ENCODE measurements at regions not wholly inside any gene's neighbourhood (a gene's known extent, or its start where the extent isn't known, plus 50 kb on each side); places are given as distances from the start of the nearest gene placed in this dataset.
"Not testable (repeated sequence)": the region's sequence is repeated elsewhere in the genome, so short reads cannot be mapped to it uniquely, and the experiment has no call there.

DNA sequence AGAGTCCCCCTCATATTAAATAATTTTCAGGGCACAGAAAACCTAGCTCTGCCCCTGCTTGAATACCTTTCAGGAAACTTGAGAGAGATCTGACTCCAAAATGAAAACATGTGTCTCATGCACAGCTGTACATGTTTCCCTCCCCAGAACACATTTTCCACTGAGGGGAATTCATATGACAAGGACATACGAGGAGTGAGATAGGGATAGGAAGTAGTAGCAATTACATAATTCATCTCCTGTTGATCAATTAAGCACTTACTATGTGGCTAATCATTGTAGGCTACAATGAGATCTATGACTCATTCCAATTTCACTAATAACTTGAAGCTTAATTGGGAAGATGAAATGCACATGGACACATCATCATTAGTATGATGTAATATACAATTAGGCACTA, 302.1 kb downstream of the PCDH11X start:
- H3K36me3 Mint-ChIP-seq; H3K4me3 Mint-ChIP-seq; H3K27ac ChIP-seq (ENCODE audit: low read depth, low read length); H3K9me3 Mint-ChIP-seq; H3K27me3 Mint-ChIP-seq; H3K27ac Mint-ChIP-seq; H3K4me1 Mint-ChIP-seq; H3K9me3 ChIP-seq (ENCODE audit: control insufficient read depth in 1 of 2, low read length in 2 of 2); CTCF ChIA-PET (ENCODE audit: partially characterized antibody); POLR2A ChIA-PET (ENCODE audit: partially characterized antibody); H3K27me3 ChIP-seq (ENCODE audit: insufficient read depth, low read length); intact Hi-C loops (cut with micrococcal nuclease); H3K4me1 ChIP-seq (ENCODE audit: insufficient read depth, low read length); DNase-seq; H3K4me3 ChIP-seq (ENCODE audit: low read length in 2 of 2); H3K36me3 ChIP-seq (ENCODE audit: insufficient read depth, low read length): not testable (repeated sequence)

DNA sequence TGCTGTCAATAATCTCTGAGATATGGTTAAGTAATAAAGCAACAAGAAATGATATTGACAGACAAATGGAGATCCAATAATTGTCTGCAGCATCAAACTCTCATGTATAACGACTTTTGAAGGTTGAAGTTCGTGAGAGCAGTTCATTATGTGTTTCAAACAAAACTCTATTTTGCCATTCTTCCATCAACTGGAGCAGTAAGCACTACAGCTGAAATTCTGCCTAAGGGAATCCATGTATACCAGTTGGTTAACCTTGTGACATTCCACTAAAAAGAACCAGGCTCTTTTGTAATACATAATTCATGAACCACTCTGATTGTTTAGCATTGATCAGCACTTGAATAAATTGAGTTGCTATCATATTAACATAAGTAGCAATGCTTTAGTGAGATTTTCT, 311.6 kb downstream of the PCDH11X start:
- H3K9me3 ChIP-seq (ENCODE audit: control insufficient read depth in 1 of 2, low read length in 2 of 2); H3K4me3 ChIP-seq (ENCODE audit: low read length in 2 of 2); H3K27me3 Mint-ChIP-seq; H3K36me3 Mint-ChIP-seq; intact Hi-C loops (cut with micrococcal nuclease); H3K4me3 Mint-ChIP-seq; H3K9me3 Mint-ChIP-seq; H3K27me3 ChIP-seq (ENCODE audit: insufficient read depth, low read length); CTCF ChIA-PET (ENCODE audit: partially characterized antibody); H3K4me1 Mint-ChIP-seq; H3K27ac ChIP-seq (ENCODE audit: low read depth, low read length); DNase-seq; H3K4me1 ChIP-seq (ENCODE audit: insufficient read depth, low read length); POLR2A ChIA-PET (ENCODE audit: partially characterized antibody); H3K27ac Mint-ChIP-seq; H3K36me3 ChIP-seq (ENCODE audit: insufficient read depth, low read length): not testable (repeated sequence)

- POLR2A ChIA-PET (ENCODE audit: partially characterized antibody); DNase-seq; H3K36me3 Mint-ChIP-seq; H3K27me3 ChIP-seq (ENCODE audit: insufficient read depth, low read length); H3K4me1 Mint-ChIP-seq; intact Hi-C loops (cut with micrococcal nuclease); H3K36me3 ChIP-seq (ENCODE audit: insufficient read depth, low read length); H3K4me3 Mint-ChIP-seq; H3K9me3 ChIP-seq (ENCODE audit: control insufficient read depth in 1 of 2, low read length in 2 of 2); H3K27ac Mint-ChIP-seq; CTCF ChIA-PET (ENCODE audit: partially characterized antibody); H3K9me3 Mint-ChIP-seq; H3K4me3 ChIP-seq (ENCODE audit: low read length in 2 of 2); H3K27me3 Mint-ChIP-seq; H3K4me1 ChIP-seq (ENCODE audit: insufficient read depth, low read length); H3K27ac ChIP-seq (ENCODE audit: low read depth, low read length): not testable (repeated sequence)
Measured at GRCh38 chrX:92098136-92098535, 319.0 kb downstream of the PCDH11X start.

GRCh38 chrX:92100095-92100494, 320.9 kb downstream of the PCDH11X start:
- H3K36me3 Mint-ChIP-seq; DNase-seq; H3K36me3 ChIP-seq (ENCODE audit: insufficient read depth, low read length); intact Hi-C loops (cut with micrococcal nuclease); H3K27ac ChIP-seq (ENCODE audit: low read depth, low read length); H3K27ac Mint-ChIP-seq; CTCF ChIA-PET (ENCODE audit: partially characterized antibody); H3K9me3 ChIP-seq (ENCODE audit: control insufficient read depth in 1 of 2, low read length in 2 of 2); H3K27me3 Mint-ChIP-seq; H3K27me3 ChIP-seq (ENCODE audit: insufficient read depth, low read length); H3K4me1 Mint-ChIP-seq; H3K4me3 Mint-ChIP-seq; H3K4me3 ChIP-seq (ENCODE audit: low read length in 2 of 2); H3K4me1 ChIP-seq (ENCODE audit: insufficient read depth, low read length); H3K9me3 Mint-ChIP-seq; POLR2A ChIA-PET (ENCODE audit: partially characterized antibody): not testable (repeated sequence)

GRCh38 chrX:92105693-92106092, 326.5 kb downstream of the PCDH11X start:
- H3K27me3 Mint-ChIP-seq; H3K36me3 ChIP-seq (ENCODE audit: insufficient read depth, low read length); H3K4me3 ChIP-seq (ENCODE audit: low read length in 2 of 2); CTCF ChIA-PET (ENCODE audit: partially characterized antibody); intact Hi-C loops (cut with micrococcal nuclease); H3K36me3 Mint-ChIP-seq; H3K4me1 ChIP-seq (ENCODE audit: insufficient read depth, low read length); H3K9me3 Mint-ChIP-seq; H3K9me3 ChIP-seq (ENCODE audit: control insufficient read depth in 1 of 2, low read length in 2 of 2); H3K4me3 Mint-ChIP-seq; POLR2A ChIA-PET (ENCODE audit: partially characterized antibody); H3K27ac ChIP-seq (ENCODE audit: low read depth, low read length); H3K4me1 Mint-ChIP-seq; H3K27ac Mint-ChIP-seq; H3K27me3 ChIP-seq (ENCODE audit: insufficient read depth, low read length); DNase-seq: not testable (repeated sequence)

- H3K27ac Mint-ChIP-seq; H3K9me3 ChIP-seq (ENCODE audit: control insufficient read depth in 1 of 2, low read length in 2 of 2); H3K4me3 Mint-ChIP-seq; CTCF ChIA-PET (ENCODE audit: partially characterized antibody); H3K27me3 Mint-ChIP-seq; H3K27me3 ChIP-seq (ENCODE audit: insufficient read depth, low read length); H3K36me3 ChIP-seq (ENCODE audit: insufficient read depth, low read length); H3K9me3 Mint-ChIP-seq; H3K4me3 ChIP-seq (ENCODE audit: low read length in 2 of 2); H3K4me1 Mint-ChIP-seq; H3K36me3 Mint-ChIP-seq; intact Hi-C loops (cut with micrococcal nuclease); DNase-seq; H3K4me1 ChIP-seq (ENCODE audit: insufficient read depth, low read length); H3K27ac ChIP-seq (ENCODE audit: low read depth, low read length); POLR2A ChIA-PET (ENCODE audit: partially characterized antibody): not testable (repeated sequence)
Measured at GRCh38 chrX:92106671-92107070, 327.5 kb downstream of the PCDH11X start.

GRCh38 chrX:92110410-92110911, 331.3 kb downstream of the PCDH11X start:
- H3K36me3 Mint-ChIP-seq; H3K27me3 Mint-ChIP-seq; H3K9me3 ChIP-seq (ENCODE audit: control insufficient read depth in 1 of 2, low read length in 2 of 2); DNase-seq; H3K27ac ChIP-seq (ENCODE audit: low read depth, low read length); POLR2A ChIA-PET (ENCODE audit: partially characterized antibody); H3K4me3 Mint-ChIP-seq; H3K27me3 ChIP-seq (ENCODE audit: insufficient read depth, low read length); H3K27ac Mint-ChIP-seq; CTCF ChIA-PET (ENCODE audit: partially characterized antibody); H3K4me3 ChIP-seq (ENCODE audit: low read length in 2 of 2); H3K9me3 Mint-ChIP-seq; intact Hi-C loops (cut with micrococcal nuclease); H3K36me3 ChIP-seq (ENCODE audit: insufficient read depth, low read length); H3K4me1 ChIP-seq (ENCODE audit: insufficient read depth, low read length); H3K4me1 Mint-ChIP-seq: not testable (repeated sequence)

DNA sequence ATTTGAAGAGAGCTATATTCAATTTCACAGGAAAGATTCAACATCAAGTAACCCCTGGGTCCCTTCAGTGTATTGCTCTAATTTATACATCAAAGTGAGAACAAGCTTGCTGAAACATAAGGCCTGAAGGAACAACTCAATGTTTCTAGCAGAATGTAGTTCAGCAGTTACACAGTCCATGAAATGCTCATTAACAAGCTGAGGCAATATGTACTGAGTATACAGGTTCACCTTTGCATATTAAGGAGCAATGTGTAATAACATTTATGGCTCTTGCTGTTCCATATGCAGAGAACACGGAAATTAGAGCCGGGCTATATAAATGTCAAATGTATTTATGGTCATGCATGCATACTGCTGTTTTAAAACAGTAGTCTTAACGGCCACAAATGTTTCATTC, 338.5 kb downstream of the PCDH11X start:
- DNase-seq; H3K27ac Mint-ChIP-seq; H3K27ac ChIP-seq (ENCODE audit: low read depth, low read length); H3K27me3 Mint-ChIP-seq; H3K4me1 ChIP-seq (ENCODE audit: insufficient read depth, low read length); H3K27me3 ChIP-seq (ENCODE audit: insufficient read depth, low read length); H3K36me3 ChIP-seq (ENCODE audit: insufficient read depth, low read length); H3K4me3 Mint-ChIP-seq; POLR2A ChIA-PET (ENCODE audit: partially characterized antibody); H3K36me3 Mint-ChIP-seq; H3K9me3 ChIP-seq (ENCODE audit: control insufficient read depth in 1 of 2, low read length in 2 of 2); H3K4me1 Mint-ChIP-seq; H3K4me3 ChIP-seq (ENCODE audit: low read length in 2 of 2); CTCF ChIA-PET (ENCODE audit: partially characterized antibody); H3K9me3 Mint-ChIP-seq; intact Hi-C loops (cut with micrococcal nuclease): not testable (repeated sequence)
